ENCODE measurements at regions not wholly inside any gene's neighbourhood (a gene's known extent, or its start where the extent isn't known, plus 50 kb on each side); places are given as distances from the start of the nearest gene placed in this dataset.
"Not testable (repeated sequence)": the region's sequence is repeated elsewhere in the genome, so short reads cannot be mapped to it uniquely, and the experiment has no call there.

DNA sequence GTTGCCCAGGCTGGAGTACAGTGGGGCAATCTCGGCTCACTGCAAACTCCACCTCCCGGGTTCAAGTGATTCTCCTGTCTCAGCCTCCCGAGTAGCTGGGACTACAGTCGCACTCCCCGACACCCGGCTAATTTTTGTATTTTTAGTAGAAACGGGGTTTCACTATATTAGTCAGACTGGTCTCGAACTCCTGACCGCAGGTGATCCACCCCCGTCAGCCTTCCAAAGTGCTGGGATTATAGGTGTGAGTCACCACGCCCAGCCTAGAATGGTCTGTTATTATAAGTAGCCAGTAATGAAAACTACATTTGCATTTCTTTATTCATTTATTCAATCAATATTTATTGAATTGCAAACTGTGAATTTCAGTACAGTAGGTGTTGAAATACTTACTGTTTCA is 72.6 kb upstream of the ABCA1 start:
- TF ChIP-seq, protein P1, sequence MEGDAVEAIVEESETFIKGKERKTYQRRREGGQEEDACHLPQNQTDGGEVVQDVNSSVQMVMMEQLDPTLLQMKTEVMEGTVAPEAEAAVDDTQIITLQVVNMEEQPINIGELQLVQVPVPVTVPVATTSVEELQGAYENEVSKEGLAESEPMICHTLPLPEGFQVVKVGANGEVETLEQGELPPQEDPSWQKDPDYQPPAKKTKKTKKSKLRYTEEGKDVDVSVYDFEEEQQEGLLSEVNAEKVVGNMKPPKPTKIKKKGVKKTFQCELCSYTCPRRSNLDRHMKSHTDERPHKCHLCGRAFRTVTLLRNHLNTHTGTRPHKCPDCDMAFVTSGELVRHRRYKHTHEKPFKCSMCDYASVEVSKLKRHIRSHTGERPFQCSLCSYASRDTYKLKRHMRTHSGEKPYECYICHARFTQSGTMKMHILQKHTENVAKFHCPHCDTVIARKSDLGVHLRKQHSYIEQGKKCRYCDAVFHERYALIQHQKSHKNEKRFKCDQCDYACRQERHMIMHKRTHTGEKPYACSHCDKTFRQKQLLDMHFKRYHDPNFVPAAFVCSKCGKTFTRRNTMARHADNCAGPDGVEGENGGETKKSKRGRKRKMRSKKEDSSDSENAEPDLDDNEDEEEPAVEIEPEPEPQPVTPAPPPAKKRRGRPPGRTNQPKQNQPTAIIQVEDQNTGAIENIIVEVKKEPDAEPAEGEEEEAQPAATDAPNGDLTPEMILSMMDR (IDR thresholded peaks at IDR 0.05): not testable (repeated sequence)
- not testable (repeated sequence) for TF ChIP-seq POLR2A (IDR thresholded peaks at IDR 0.05)

Data from lower leg skin (tissue), 3 donors.